ENCODE measurements at regions not wholly inside any gene's neighbourhood (a gene's known extent, or its start where the extent isn't known, plus 50 kb on each side); places are given as distances from the start of the nearest gene placed in this dataset.
A peak's percentile ranks its signal among the peaks of the same experiment; 100 is the strongest.

- H3K27me3 ChIP-seq = no peaks in the 10 kb centered on the region
- H3K4me1 ChIP-seq = no peaks in the 10 kb centered on the region
- WGBS, 2 donors (ENCODE audit: low coverage in 1 of 2) = 72 to 76% methylated on average over 3 to 4 of the region's 4 CpGs
- H3K36me3 ChIP-seq = no peaks in the 10 kb centered on the region
- H3K4me3 ChIP-seq = no peak overlapping the region
- no peak overlapping the region for H3K27ac ChIP-seq
- ATAC-seq = no peak
- H3K9me3 ChIP-seq = no peaks in the 10 kb centered on the region
- TF ChIP-seq CTCF (IDR thresholded peaks at IDR 0.05) = no peak
- TF ChIP-seq EP300 (IDR thresholded peaks at IDR 0.05) = no peak
- no peak for TF ChIP-seq POLR2A (IDR thresholded peaks at IDR 0.05)
- TF ChIP-seq POLR2AphosphoS5 (IDR thresholded peaks at IDR 0.05) = no peak
Measured at GRCh38 chr14:30179381-30180130, 251.9 kb upstream of the PRKD1 start.

- 41 to 68% methylated on average over 2 of the region's 2 CpGs for WGBS, 2 donors (ENCODE audit: low coverage in 1 of 2)
- no peak overlapping the region for H3K27ac ChIP-seq
- ATAC-seq = peak; percentile 63
Measured at GRCh38 chr14:30180219-30180618, 252.6 kb upstream of the PRKD1 start.

GRCh38 chr14:30185832-30186231 is 258.2 kb upstream of the PRKD1 start:
- no peak overlapping the region for H3K27ac ChIP-seq
- H3K9me3 ChIP-seq = no peaks in the 10 kb centered on the region
- H3K4me3 ChIP-seq = no peak overlapping the region
- no peaks in the 10 kb centered on the region for H3K36me3 ChIP-seq
- no peak for TF ChIP-seq CTCF (IDR thresholded peaks at IDR 0.05)
- TF ChIP-seq POLR2A (IDR thresholded peaks at IDR 0.05) = no peak
- TF ChIP-seq EP300 (IDR thresholded peaks at IDR 0.05) = no peak
- no peaks in the 10 kb centered on the region for H3K4me1 ChIP-seq
- ATAC-seq = no peak
- H3K27me3 ChIP-seq = no peaks in the 10 kb centered on the region

More at GRCh38 chr14:30180219-30180618, 252.6 kb upstream of the PRKD1 start:
- Histone ChIP-seq H3K9me3 (no peaks in the 10 kb centered on the region), H3K36me3 (no peaks in the 10 kb centered on the region), H3K4me3 (no peak overlapping the region), H3K27me3 (no peaks in the 10 kb centered on the region), H3K4me1 (no peaks in the 10 kb centered on the region)
- TF ChIP-seq POLR2AphosphoS5 (IDR thresholded peaks at IDR 0.05) (no peak), EP300 (IDR thresholded peaks at IDR 0.05) (no peak)

GRCh38 chr14:30191639-30192279 is 264.1 kb upstream of the PRKD1 start:
- no peaks in the 10 kb centered on the region for H3K9me3 ChIP-seq
- H3K4me3 ChIP-seq = no peak overlapping the region
- peaks cover 4 to 16% (median 7%) of the 10 kb centered on the region in 3 donors for H3K4me1 ChIP-seq
- no peaks in the 10 kb centered on the region for H3K27me3 ChIP-seq
- H3K27ac ChIP-seq = no peak overlapping the region
- H3K36me3 ChIP-seq = no peaks in the 10 kb centered on the region
- 38 to 43% methylated on average over 2 of the region's 2 CpGs for WGBS, 2 donors (ENCODE audit: low coverage in 1 of 2)
- no peak for ATAC-seq
- TF ChIP-seq CTCF (IDR thresholded peaks at IDR 0.05) (no peak), POLR2AphosphoS5 (IDR thresholded peaks at IDR 0.05) (no peak), POLR2A (IDR thresholded peaks at IDR 0.05) (no peak), EP300 (IDR thresholded peaks at IDR 0.05) (no peak)

- Histone ChIP-seq H3K4me1 (peaks cover 4 to 16% (median 7%) of the 10 kb centered on the region in 3 donors), H3K4me3 (no peak overlapping the region), H3K36me3 (no peaks in the 10 kb centered on the region), H3K9me3 (no peaks in the 10 kb centered on the region), H3K27me3 (no peaks in the 10 kb centered on the region), H3K27ac (no peak overlapping the region)
- TF ChIP-seq POLR2AphosphoS5 (IDR thresholded peaks at IDR 0.05) = no peak
- no peak for TF ChIP-seq POLR2A (IDR thresholded peaks at IDR 0.05)
- TF ChIP-seq CTCF (IDR thresholded peaks at IDR 0.05) = no peak
- no peak for TF ChIP-seq EP300 (IDR thresholded peaks at IDR 0.05)
- ATAC-seq = no peak
- 93 to 94% methylated on average over 3 of the region's 4 CpGs for WGBS, 2 donors (ENCODE audit: low coverage in 1 of 2)
Measured at GRCh38 chr14:30193101-30193500, 265.5 kb upstream of the PRKD1 start.

All from gastroesophageal sphincter (tissue), 4 donors.